Naive thymus-derived CD4-positive, alpha-beta T cell (primary cell): ENCODE measurements at regions not wholly inside any gene's neighbourhood (a gene's known extent, or its start where the extent isn't known, plus 50 kb on each side); places are given as distances from the start of the nearest gene placed in this dataset.

Experiments used
- ATAC-seq: fragments of 150-1000 bp; cut with Tn5 transposase; 2 replicates; pipeline ENCODE4 v1.10.0; 2021; ENCODE audit warnings: mild to moderate bottlenecking, moderate library complexity
- CTCF ChIA-PET: fragments of 350-600 bp; sonication (Branson Sonifier 250); formaldehyde crosslinking; loops from one replicate; lab custom pipeline; 2021; ENCODE audit warnings: antibody characterized with exemption; lab: Charles Lee
- POLR2A ChIA-PET: fragments of 350-600 bp; sonication (Branson Sonifier 250); formaldehyde crosslinking; loops from one replicate; lab custom pipeline; 2021; ENCODE audit warnings: antibody characterized with exemption, inconsistent platforms; lab: Charles Lee
- DNase-seq, 9 donors: peaks; one replicate each; pipeline versions ENCODE4 v3.0.0 to v3.0.0-alpha.2; 2020 to 2022; ENCODE audit warnings: mixed read lengths in 1 of 9
- H3K27ac ChIP-seq: one replicate; pipeline ENCODE4 v1.7.0; 2013; ENCODE audit warnings: mild to moderate bottlenecking, low read depth, low read length, moderate library complexity
- H3K27me3 ChIP-seq, 2 donors: one replicate each; pipeline ENCODE4 v1.7.0; 2013; ENCODE audit warnings: low read length in 2 of 2, mild to moderate bottlenecking in 2 of 2, moderate library complexity in 2 of 2; ENCODE audit not compliant: control insufficient read depth in 2 of 2, insufficient read depth in 2 of 2
- H3K36me3 ChIP-seq, 3 experiments: 1 replicate in 2 of 3; 2 replicates in 1 of 3; pipeline ENCODE4 v1.7.0; 2013; ENCODE audit warnings: low read length in 3 of 3, mild to moderate bottlenecking in 3 of 3, moderate library complexity in 1 of 3; ENCODE audit not compliant: insufficient read depth in 3 of 3, control insufficient read depth in 2 of 3
- H3K4me1 ChIP-seq, 2 donors: one replicate each; pipeline ENCODE4 v1.7.0; 2013; ENCODE audit warnings: low read length in 2 of 2, mild to moderate bottlenecking in 2 of 2, moderate library complexity in 1 of 2; ENCODE audit not compliant: control insufficient read depth in 2 of 2, insufficient read depth in 2 of 2
- H3K4me3 ChIP-seq: 2 replicates; pipeline ENCODE4 v1.7.0; 2013; ENCODE audit warnings: mild to moderate bottlenecking, low read length
- H3K9me3 ChIP-seq, 3 experiments: 1 replicate in 2 of 3; 2 replicates in 1 of 3; pipeline ENCODE4 v1.7.0; 2013; ENCODE audit warnings: low read length in 3 of 3; ENCODE audit not compliant: control insufficient read depth in 2 of 3
- H3K27ac Mint-ChIP-seq, 9 donors: one replicate each; pipeline ENCODE4 v1.8.0; 2020 to 2022; ENCODE audit warnings: mixed read lengths in 9 of 9, mild to moderate bottlenecking in 8 of 9, moderate library complexity in 5 of 9, inconsistent platforms in 2 of 9
- H3K27me3 Mint-ChIP-seq, 5 donors: one replicate each; pipeline ENCODE4 v1.8.0; 2021 to 2022; ENCODE audit warnings: mixed read lengths in 5 of 5, mild to moderate bottlenecking in 1 of 5
- H3K36me3 Mint-ChIP-seq, 5 donors: one replicate each; pipeline ENCODE4 v1.8.0; 2020 to 2022; ENCODE audit warnings: mixed read lengths in 5 of 5, mild to moderate bottlenecking in 3 of 5, inconsistent platforms in 1 of 5
- H3K4me1 Mint-ChIP-seq, 7 donors: one replicate each; pipeline ENCODE4 v1.8.0; 2020 to 2022; ENCODE audit warnings: mixed read lengths in 7 of 7, mild to moderate bottlenecking in 3 of 7, inconsistent platforms in 1 of 7
- H3K4me3 Mint-ChIP-seq, 10 donors: one replicate each; pipeline ENCODE4 v1.8.0; 2020 to 2022; ENCODE audit warnings: mild to moderate bottlenecking in 10 of 10, mixed read lengths in 10 of 10, moderate library complexity in 6 of 10, inconsistent platforms in 2 of 10
- H3K9me3 Mint-ChIP-seq, 11 donors: one replicate each; pipeline ENCODE4 v1.8.0; 2020 to 2022; ENCODE audit warnings: mixed read lengths in 11 of 11, mild to moderate bottlenecking in 4 of 11, inconsistent platforms in 1 of 11, moderate library complexity in 1 of 11
- intact Hi-C, 2 donors: fragments of 100-400 bp; cut with micrococcal nuclease; formaldehyde crosslinking; loops; one replicate each; pipeline ENCODE4 v1.15.1; 2023

DNA sequence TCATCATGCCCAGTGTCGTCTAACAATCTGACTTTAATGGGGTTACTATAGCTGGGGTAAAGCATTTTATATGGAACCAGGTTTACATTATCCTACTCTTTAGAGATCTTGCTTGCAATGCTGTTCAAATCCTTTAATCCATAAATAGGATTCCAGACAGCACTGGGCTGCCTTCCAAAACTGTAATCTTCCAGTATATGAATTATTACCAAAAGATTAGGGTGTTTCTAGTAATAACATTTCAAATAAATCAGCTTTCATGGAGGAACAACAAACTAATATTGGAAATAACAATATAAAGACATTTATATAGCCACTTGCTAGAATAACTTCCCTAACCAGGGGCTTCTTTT, 88.6 kb upstream of the PLXNA2 start:
- H3K4me1 ChIP-seq, result no peaks in the 10 kb centered on the region
- no peaks in the 10 kb centered on the region for H3K27me3 ChIP-seq
- Mint-ChIP-seq H3K4me3 (no peak overlapping the region), H3K36me3 (no peaks in the 10 kb centered on the region), H3K27me3 (peaks cover 27 to 60% (median 50%) of the 10 kb centered on the region in 5 donors), H3K27ac (no peak overlapping the region), H3K4me1 (no peaks in the 10 kb centered on the region), H3K9me3 (peaks cover 0 to 3% (median 0%) of the 10 kb centered on the region in 11 donors)
- intact Hi-C loops, result no loop called here
- ATAC-seq (no peak), DNase-seq (no peak)
- no peaks in the 10 kb centered on the region for H3K9me3 ChIP-seq
- no peak overlapping the region for H3K4me3 ChIP-seq
- H3K36me3 ChIP-seq, result no peaks in the 10 kb centered on the region
- ChIA-PET CTCF (no interaction called here), POLR2A (no interaction called here)
- no peak overlapping the region for H3K27ac ChIP-seq

DNA sequence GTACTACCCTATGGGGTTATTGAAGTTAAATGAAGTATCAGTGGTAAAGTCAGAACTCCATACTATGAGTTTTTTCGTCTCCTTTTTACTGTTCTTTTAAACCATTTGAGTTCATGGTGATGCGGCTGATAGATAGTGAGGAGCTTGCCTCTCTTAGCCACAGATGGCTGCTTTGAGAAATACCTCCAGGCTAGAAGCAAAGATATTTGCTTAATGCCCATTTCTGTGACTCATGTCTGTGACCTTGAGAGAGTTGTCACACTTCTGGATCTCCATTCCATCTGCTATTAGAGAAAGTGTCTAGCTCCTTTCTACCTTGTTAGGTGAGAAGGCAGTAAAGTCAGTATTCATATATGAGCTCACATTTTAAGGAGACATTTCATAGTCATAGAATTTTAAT, 89.5 kb upstream of the PLXNA2 start:
- Histone ChIP-seq H3K9me3 (no peaks in the 10 kb centered on the region), H3K36me3 (no peaks in the 10 kb centered on the region), H3K27ac (no peak overlapping the region), H3K4me3 (no peak overlapping the region), H3K4me1 (no peaks in the 10 kb centered on the region), H3K27me3 (no peaks in the 10 kb centered on the region)
- Mint-ChIP-seq H3K9me3 (peaks cover 0 to 4% (median 0%) of the 10 kb centered on the region in 11 donors), H3K4me1 (no peaks in the 10 kb centered on the region), H3K27me3 (peaks cover 28 to 65% (median 50%) of the 10 kb centered on the region in 5 donors), H3K4me3 (no peak overlapping the region), H3K27ac (no peak overlapping the region), H3K36me3 (no peaks in the 10 kb centered on the region)
- intact Hi-C loops, result no loop called here
- no peak for DNase-seq
- POLR2A ChIA-PET, result no interaction called here
- no peak for ATAC-seq
- CTCF ChIA-PET, result interaction anchor here (0.7 kb wide), 1 partner anchor 31 kb away, joined by 3 read pairs; no protein-coding TSS in a partner anchor

GRCh38 chr1:208335371-208336136, 91.4 kb upstream of the PLXNA2 start:
- DNase-seq, result no peak
- no peaks in the 10 kb centered on the region for H3K4me1 ChIP-seq
- H3K4me1 Mint-ChIP-seq, result no peaks in the 10 kb centered on the region
- H3K4me3 ChIP-seq, result no peak overlapping the region
- peaks cover 0 to 4% (median 0%) of the 10 kb centered on the region in 11 donors for H3K9me3 Mint-ChIP-seq
- no peaks in the 10 kb centered on the region for H3K9me3 ChIP-seq
- H3K36me3 ChIP-seq, result no peaks in the 10 kb centered on the region
- ChIA-PET POLR2A (no interaction called here), CTCF (interaction anchor here (0.7 kb wide), 1 partner anchor 50 kb away, joined by 4 read pairs; no protein-coding TSS in a partner anchor)
- H3K27me3 Mint-ChIP-seq, result peaks cover 25 to 64% (median 47%) of the 10 kb centered on the region in 5 donors
- H3K36me3 Mint-ChIP-seq, result no peaks in the 10 kb centered on the region
- H3K27me3 ChIP-seq, result no peaks in the 10 kb centered on the region
- ATAC-seq, result no peak
- no peak overlapping the region for H3K27ac Mint-ChIP-seq
- H3K4me3 Mint-ChIP-seq, result no peak overlapping the region
- H3K27ac ChIP-seq, result no peak overlapping the region
- intact Hi-C loops, result no loop called here

DNA sequence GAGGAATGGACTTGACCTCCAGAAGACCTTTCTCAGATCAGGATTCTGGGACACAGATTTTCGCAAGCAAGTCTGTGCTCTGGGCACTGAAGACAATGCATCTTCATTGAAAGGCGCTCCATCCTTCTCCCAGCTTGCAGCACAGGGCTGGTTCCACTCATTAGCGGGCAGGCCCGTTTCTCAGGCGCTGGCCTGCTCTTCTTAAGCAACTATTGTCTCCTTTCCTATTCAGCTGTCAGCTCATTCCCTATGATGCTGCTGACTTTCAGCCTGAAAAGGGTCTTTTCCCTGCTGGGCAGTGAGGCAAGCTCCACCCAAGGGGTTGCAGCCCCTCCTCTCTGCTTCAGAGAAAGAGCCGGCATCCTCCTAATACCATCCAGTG, 91.9 kb upstream of the PLXNA2 start:
- no peaks in the 10 kb centered on the region for H3K36me3 ChIP-seq
- ATAC-seq (no peak), DNase-seq (no peak)
- no peaks in the 10 kb centered on the region for H3K9me3 ChIP-seq
- H3K4me1 Mint-ChIP-seq, result no peaks in the 10 kb centered on the region
- no peak overlapping the region for H3K27ac ChIP-seq
- ChIA-PET CTCF (no interaction called here), POLR2A (no interaction called here)
- intact Hi-C loops, result no loop called here
- peaks cover 0 to 4% (median 0%) of the 10 kb centered on the region in 11 donors for H3K9me3 Mint-ChIP-seq
- H3K36me3 Mint-ChIP-seq, result no peaks in the 10 kb centered on the region
- no peak overlapping the region for H3K4me3 ChIP-seq
- no peak overlapping the region for H3K4me3 Mint-ChIP-seq
- peaks cover 25 to 62% (median 47%) of the 10 kb centered on the region in 5 donors for H3K27me3 Mint-ChIP-seq
- H3K4me1 ChIP-seq, result no peaks in the 10 kb centered on the region
- no peak overlapping the region for H3K27ac Mint-ChIP-seq
- H3K27me3 ChIP-seq, result no peaks in the 10 kb centered on the region

GRCh38 chr1:208339911-208340310, 95.7 kb upstream of the PLXNA2 start:
- POLR2A ChIA-PET, result no interaction called here
- CTCF ChIA-PET, result no interaction called here
- Histone ChIP-seq H3K36me3 (no peaks in the 10 kb centered on the region), H3K27me3 (no peaks in the 10 kb centered on the region), H3K9me3 (no peaks in the 10 kb centered on the region), H3K27ac (no peak overlapping the region), H3K4me3 (no peak overlapping the region), H3K4me1 (no peaks in the 10 kb centered on the region)
- no peak for DNase-seq
- no peak overlapping the region for H3K27ac Mint-ChIP-seq
- peaks cover 17 to 45% (median 39%) of the 10 kb centered on the region in 5 donors for H3K27me3 Mint-ChIP-seq
- no peak for ATAC-seq
- peaks cover 0 to 4% (median 0%) of the 10 kb centered on the region in 11 donors for H3K9me3 Mint-ChIP-seq
- no peaks in the 10 kb centered on the region for H3K36me3 Mint-ChIP-seq
- H3K4me3 Mint-ChIP-seq, result no peak overlapping the region
- no peaks in the 10 kb centered on the region for H3K4me1 Mint-ChIP-seq
- intact Hi-C loops, result no loop called here

GRCh38 chr1:208343226-208343625, 99.0 kb upstream of the PLXNA2 start:
- Mint-ChIP-seq H3K27ac (no peak overlapping the region), H3K27me3 (peaks cover 7 to 34% (median 24%) of the 10 kb centered on the region in 5 donors), H3K9me3 (peaks cover 0 to 4% (median 0%) of the 10 kb centered on the region in 11 donors), H3K4me1 (no peaks in the 10 kb centered on the region), H3K4me3 (no peak overlapping the region), H3K36me3 (no peaks in the 10 kb centered on the region)
- Histone ChIP-seq H3K27me3 (no peaks in the 10 kb centered on the region), H3K4me3 (no peak overlapping the region), H3K9me3 (no peaks in the 10 kb centered on the region), H3K27ac (no peak overlapping the region), H3K4me1 (no peaks in the 10 kb centered on the region), H3K36me3 (no peaks in the 10 kb centered on the region)
- POLR2A ChIA-PET, result no interaction called here
- CTCF ChIA-PET, result no interaction called here
- intact Hi-C loops, result no loop called here
- no peak for DNase-seq
- ATAC-seq, result no peak
